ENCODE measurements at regions not wholly inside any gene's neighbourhood (a gene's known extent, or its start where the extent isn't known, plus 50 kb on each side); places are given as distances from the start of the nearest gene placed in this dataset.
"Not testable (repeated sequence)": the region's sequence is repeated elsewhere in the genome, so short reads cannot be mapped to it uniquely, and the experiment has no call there.

- peak; percentile 66 for TF ChIP-seq SPI1 (IDR thresholded peaks at IDR 0.05; ENCODE audit: borderline replicate concordance, low read depth)
- not testable (repeated sequence) for H3K4me3 ChIP-seq (replicated peaks; ENCODE audit: insufficient read depth, low read length); H3K27me3 ChIP-seq (ENCODE audit: insufficient read depth, poor library complexity, severe bottlenecking); DNase-seq (ENCODE audit: low read depth in 1 of 2, low spot score in 1 of 2); H3K27ac ChIP-seq (replicated peaks)
Measured at GRCh38 chr7:150146124-150146523, 177.0 kb upstream of the LRRC61 start.

- H3K27me3 ChIP-seq (ENCODE audit: insufficient read depth, poor library complexity, severe bottlenecking); DNase-seq (ENCODE audit: low read depth in 1 of 2, low spot score in 1 of 2); H3K4me3 ChIP-seq (replicated peaks; ENCODE audit: insufficient read depth, low read length); H3K27ac ChIP-seq (replicated peaks): not testable (repeated sequence)
Measured at GRCh38 chr7:150147524-150147923, 175.6 kb upstream of the LRRC61 start.

- not testable (repeated sequence) for H3K4me3 ChIP-seq (replicated peaks; ENCODE audit: insufficient read depth, low read length); DNase-seq (ENCODE audit: low read depth in 1 of 2, low spot score in 1 of 2); H3K27ac ChIP-seq (replicated peaks); H3K27me3 ChIP-seq (ENCODE audit: insufficient read depth, poor library complexity, severe bottlenecking)
Measured at GRCh38 chr7:150156015-150156414, 167.1 kb upstream of the LRRC61 start.

- H3K27ac ChIP-seq (replicated peaks); H3K4me3 ChIP-seq (replicated peaks; ENCODE audit: insufficient read depth, low read length); DNase-seq (ENCODE audit: low read depth in 1 of 2, low spot score in 1 of 2); H3K27me3 ChIP-seq (ENCODE audit: insufficient read depth, poor library complexity, severe bottlenecking): not testable (repeated sequence)
Measured at GRCh38 chr7:150158696-150159095, 164.5 kb upstream of the LRRC61 start.

GRCh38 chr7:150169515-150169914 is 153.6 kb upstream of the LRRC61 start:
- not testable (repeated sequence) for H3K27me3 ChIP-seq (ENCODE audit: insufficient read depth, poor library complexity, severe bottlenecking); H3K4me3 ChIP-seq (replicated peaks; ENCODE audit: insufficient read depth, low read length); DNase-seq (ENCODE audit: low read depth in 1 of 2, low spot score in 1 of 2); H3K27ac ChIP-seq (replicated peaks)

GRCh38 chr7:150169943-150170490 is 153.1 kb upstream of the LRRC61 start:
- not testable (repeated sequence) for H3K27ac ChIP-seq (replicated peaks); H3K4me3 ChIP-seq (replicated peaks; ENCODE audit: insufficient read depth, low read length); H3K27me3 ChIP-seq (ENCODE audit: insufficient read depth, poor library complexity, severe bottlenecking); DNase-seq (ENCODE audit: low read depth in 1 of 2, low spot score in 1 of 2)

GRCh38 chr7:150183602-150184001 is 139.6 kb upstream of the LRRC61 start:
- H3K27me3 ChIP-seq (ENCODE audit: insufficient read depth, poor library complexity, severe bottlenecking); H3K4me3 ChIP-seq (replicated peaks; ENCODE audit: insufficient read depth, low read length); DNase-seq (ENCODE audit: low read depth in 1 of 2, low spot score in 1 of 2); H3K27ac ChIP-seq (replicated peaks): not testable (repeated sequence)

- H3K4me3 ChIP-seq (replicated peaks; ENCODE audit: insufficient read depth, low read length); H3K27ac ChIP-seq (replicated peaks); DNase-seq (ENCODE audit: low read depth in 1 of 2, low spot score in 1 of 2); H3K27me3 ChIP-seq (ENCODE audit: insufficient read depth, poor library complexity, severe bottlenecking): not testable (repeated sequence)
Measured at GRCh38 chr7:150189963-150190362, 133.2 kb upstream of the LRRC61 start.

- not testable (repeated sequence) for DNase-seq (ENCODE audit: low read depth in 1 of 2, low spot score in 1 of 2); H3K27me3 ChIP-seq (ENCODE audit: insufficient read depth, poor library complexity, severe bottlenecking); H3K27ac ChIP-seq (replicated peaks)
Measured at GRCh38 chr7:150192541-150192940, 130.6 kb upstream of the LRRC61 start.

GRCh38 chr7:150193866-150194265 is 129.3 kb upstream of the LRRC61 start:
- not testable (repeated sequence) for H3K27me3 ChIP-seq (ENCODE audit: insufficient read depth, poor library complexity, severe bottlenecking); DNase-seq (ENCODE audit: low read depth in 1 of 2, low spot score in 1 of 2); H3K4me3 ChIP-seq (replicated peaks; ENCODE audit: insufficient read depth, low read length); H3K27ac ChIP-seq (replicated peaks)
- TF ChIP-seq GABPA (IDR thresholded peaks at IDR 0.05; ENCODE audit: low read depth), result 0 out of 2 replicates have a peak, but pooled peaks have one; percentile 13

More at GRCh38 chr7:150192541-150192940, 130.6 kb upstream of the LRRC61 start:
- not testable (repeated sequence) for H3K4me3 ChIP-seq (replicated peaks; ENCODE audit: insufficient read depth, low read length)

Measured in HL-60 (cell line).